HepG2 (cell line): ENCODE measurements at regions not wholly inside any gene's neighbourhood (a gene's known extent, or its start where the extent isn't known, plus 50 kb on each side); places are given as distances from the start of the nearest gene placed in this dataset.

ENCODE experiments used
- ATAC-seq: fragments of 200-7000 bp; cut with Tn5 transposase; 3 replicates; pipeline ENCODE4 v1.9.1; 2020; ENCODE audit warnings: mild to moderate bottlenecking, moderate library complexity
- BruUV-seq: library from RNA; stranded (reverse); fragments of 400-500 nt; replicated peaks from 2 replicates; lab custom pipeline; 2021; lab: Mats Ljungman, UMichigan
- CTCF ChIA-PET: fragments of 300-600 bp; formaldehyde crosslinking; extraction: SDS; loops from one replicate; lab custom pipeline; 2021; ENCODE audit warnings: low total read pairs, inconsistent platforms, low intra/inter-chr PET ratio; lab: Yijun Ruan, JAX
- POLR2A ChIA-PET: fragments of 350-600 bp; sonication (Branson Sonifier 250); formaldehyde crosslinking; loops from one replicate; lab custom pipeline; 2020; ENCODE audit warnings: antibody characterized with exemption, inconsistent platforms; lab: Yijun Ruan, JAX
- DNase-seq: peaks from one replicate; pipeline ENCODE4 v3.0.0-alpha.2; 2015; ENCODE audit warnings: low spot score
- FAIRE-seq: peaks from 3 replicates; lab custom pipeline; 2011; peaks lifted over from hg19 to GRCh38; lab: Jason Lieb, UNC
- H2AFZ ChIP-seq: one replicate; pipeline ENCODE4 v1.6.1; 2011; ENCODE audit warnings: low read length, inconsistent platforms
- H3K27ac ChIP-seq: fragments of 300-600 bp; 3 replicates; pipeline ENCODE4 v1.8.0; 2011; ENCODE audit warnings: mixed run types, mild to moderate bottlenecking, mixed read lengths, low read length, inconsistent platforms; ENCODE audit not compliant: insufficient read depth; ENCODE audit errors: extremely low read length
- H3K27me3 ChIP-seq, 2 experiments: fragments of 200-600 bp in 1 of 2; 2 replicates in 1 of 2; 3 replicates in 1 of 2; pipeline versions ENCODE4 v1.6.0 to v1.8.0; 2011; ENCODE audit warnings: low read length in 2 of 2, mild to moderate bottlenecking in 2 of 2, moderate library complexity in 2 of 2, inconsistent platforms in 1 of 2; ENCODE audit not compliant: insufficient read depth in 2 of 2, control insufficient read depth in 1 of 2
- H3K36me3 ChIP-seq, 2 experiments: fragments of 200-600 bp in 1 of 2; replicated peaks in 1 of 2; 2 replicates in 1 of 2; 3 replicates in 1 of 2; pipeline versions ENCODE4 v1.5.1 to v1.8.0; 2011; ENCODE audit warnings: low read length in 2 of 2, inconsistent platforms in 1 of 2; ENCODE audit not compliant: insufficient read depth in 2 of 2, control insufficient read depth in 1 of 2
- H3K4me1 ChIP-seq: 2 replicates; pipeline ENCODE4 v1.5.1; 2012; ENCODE audit warnings: low read length, inconsistent platforms; ENCODE audit not compliant: insufficient read depth
- H3K4me2 ChIP-seq: 2 replicates; pipeline ENCODE4 v1.6.0; 2011; ENCODE audit warnings: low read depth, low read length, inconsistent platforms
- H3K4me3 ChIP-seq, 3 experiments: fragments of 200-600 bp in 1 of 3; sonication (generic), shearing (Covaris generic) in 1 of 3; replicated peaks in 1 of 3; 2 replicates each; pipeline ENCODE4 v1.5.1; 2011 to 2016; ENCODE audit warnings: low read length in 3 of 3, inconsistent platforms in 2 of 3, low read depth in 2 of 3, mild to moderate bottlenecking in 2 of 3, control low read depth in 1 of 3, mixed read lengths in 1 of 3; ENCODE audit not compliant: insufficient read depth in 1 of 3
- H3K79me2 ChIP-seq: one replicate; pipeline ENCODE4 v1.6.1; 2011; ENCODE audit warnings: low read length, inconsistent platforms; ENCODE audit not compliant: insufficient read depth
- H3K9ac ChIP-seq: 2 replicates; pipeline ENCODE4 v1.6.0; 2011; ENCODE audit warnings: mild to moderate bottlenecking, low read depth, low read length, inconsistent platforms; ENCODE audit not compliant: insufficient read depth
- H3K9me3 ChIP-seq: 2 replicates; pipeline ENCODE4 v1.5.1; 2012; ENCODE audit warnings: mild to moderate bottlenecking, low read length
- H4K20me1 ChIP-seq: 2 replicates; pipeline ENCODE4 v1.6.0; 2011; ENCODE audit warnings: inconsistent platforms, mild to moderate bottlenecking, low read length, moderate library complexity; ENCODE audit not compliant: insufficient read depth
- ATF3 ChIP-seq: sonication (generic); formaldehyde crosslinking; IDR thresholded peaks from 2 replicates; pipeline ENCODE4 v1.4.0; 2020; ENCODE audit warnings: missing genetic modification reagents
- PHF5A ChIP-seq: IDR thresholded peaks from one replicate; pipeline ENCODE4 v1.6.1; 2018; ENCODE audit warnings: low read depth, missing genetic modification reagents; ENCODE audit not compliant: unreplicated experiment
- SETDB1 ChIP-seq: sonication (generic); formaldehyde crosslinking; IDR thresholded peaks from 2 replicates; pipeline ENCODE4 v1.5.1; 2020; ENCODE audit warnings: missing genetic modification reagents, mild to moderate bottlenecking, borderline replicate concordance
- SP1 ChIP-seq, 2 experiments: fragments of 450-650 bp in 1 of 2; sonication (generic) in 1 of 2; formaldehyde crosslinking in 1 of 2; IDR thresholded peaks; 2 replicates each; pipeline versions ENCODE4 v1.4.0 to v1.6.1; 2016 to 2020; ENCODE audit warnings: missing genetic modification reagents in 1 of 2
- TAF15 ChIP-seq: fragments of 200-400 bp; formaldehyde crosslinking; IDR thresholded peaks from one replicate; pipeline ENCODE4 v1.6.1; 2018; ENCODE audit warnings: mild to moderate bottlenecking, low read depth, low read length; ENCODE audit not compliant: poor library complexity, severe bottlenecking
- TFDP1 ChIP-seq: IDR thresholded peaks from 2 replicates; pipeline ENCODE4 v1.6.1; 2016; ENCODE audit warnings: missing compliant biosample characterization, missing genetic modification reagents, borderline replicate concordance
- TOPORS ChIP-seq: sonication (generic); formaldehyde crosslinking; IDR thresholded peaks from 2 replicates; pipeline ENCODE4 v1.8.0; 2023; ENCODE audit warnings: mild to moderate bottlenecking, missing genetic modification reagents
- ZFP36 ChIP-seq: fragments of 150-350 bp; IDR thresholded peaks from 2 replicates; pipeline ENCODE4 v1.6.1; 2018; ENCODE audit warnings: borderline replicate concordance, low read length, low read depth; ENCODE audit not compliant: partially characterized antibody
- ZNF510 ChIP-seq: sonication (generic); formaldehyde crosslinking; IDR thresholded peaks from 2 replicates; pipeline ENCODE4 v1.4.0; 2020; ENCODE audit warnings: low read depth, mild to moderate bottlenecking, missing genetic modification reagents
- ZNF644 ChIP-seq: IDR thresholded peaks from 2 replicates; pipeline ENCODE4 v1.6.1; 2016; ENCODE audit warnings: low read depth
- WGBS: methylation state at CpG from one replicate; pipeline ENCODE4 v1.1.6; 2017; ENCODE audit warnings: low lambda C conversion rate; 5-methylcytosine and 5-hydroxymethylcytosine counted together
- in situ Hi-C: cut with HindIII; loops from 2 replicates; pipeline ENCODE4 v1.10.0; 2017; ENCODE audit warnings: low pct_unique_long_range_greater_than_20kb; ENCODE audit not compliant: extremely low pct_ligation_motif_present
- intact Hi-C: fragments of 100-400 bp; cut with micrococcal nuclease; formaldehyde crosslinking; loops from one replicate; pipeline ENCODE4 v1.10.0; 2022; ENCODE audit not compliant: unreplicated experiment

GRCh38 chr6:17033746-17034145 is 68.1 kb upstream of the STMND1 start:
- H3K27me3 ChIP-seq, result peaks cover 0 to 3% of the 10 kb centered on the region in 2 experiments; a peak in 2 of 5 replicates
- H3K4me3 ChIP-seq, result no peak overlapping the region
- no peaks in the 10 kb centered on the region for H3K36me3 ChIP-seq
- H3K9ac ChIP-seq, result no peak overlapping the region
- in situ Hi-C loops, result no loop called here
- intact Hi-C loops, result no loop called here
- DNase-seq, result no peak
- 34% methylated on average over 4 of the region's 4 CpGs for WGBS
- H3K4me1 ChIP-seq, result 0 out of 2 replicates have a peak, but pooled peaks cover 7% of the 10 kb centered on the region
- no peaks in the 10 kb centered on the region for H3K79me2 ChIP-seq
- TF ChIP-seq SETDB1, result no peak
- TF ChIP-seq, all 625 proteins: peak for 0
- no peaks in the 10 kb centered on the region for H4K20me1 ChIP-seq
- BruUV-seq, result no TSS peak
- ATAC-seq, result no peak
- H3K27ac ChIP-seq, result no peak overlapping the region
- CTCF ChIA-PET, result no interaction called here
- no peak overlapping the region for H2AFZ ChIP-seq
- POLR2A ChIA-PET, result no interaction called here
- H3K4me2 ChIP-seq, result no peak overlapping the region
- H3K9me3 ChIP-seq, result no peaks in the 10 kb centered on the region
- FAIRE-seq, result no peak

GRCh38 chr6:17032988-17033634 is 68.7 kb upstream of the STMND1 start:
- H3K4me1 ChIP-seq, result 0 out of 2 replicates have a peak, but pooled peaks cover 7% of the 10 kb centered on the region
- FAIRE-seq (no peak), ATAC-seq (no peak), DNase-seq (no peak)
- intact Hi-C loops (no loop called here), in situ Hi-C loops (no loop called here)
- H3K27me3 ChIP-seq, result peaks cover 0 to 3% of the 10 kb centered on the region in 2 experiments; a peak in 2 of 5 replicates
- H4K20me1 ChIP-seq, result no peaks in the 10 kb centered on the region
- no peak overlapping the region for H2AFZ ChIP-seq
- H3K9me3 ChIP-seq, result no peaks in the 10 kb centered on the region
- ChIA-PET POLR2A (no interaction called here), CTCF (no interaction called here)
- 38% methylated on average over 12 of the region's 12 CpGs for WGBS
- no peak overlapping the region for H3K4me2 ChIP-seq
- H3K9ac ChIP-seq, result no peak overlapping the region
- H3K4me3 ChIP-seq, result no peak overlapping the region
- no peaks in the 10 kb centered on the region for H3K79me2 ChIP-seq
- H3K36me3 ChIP-seq, result no peaks in the 10 kb centered on the region
- no peak overlapping the region for H3K27ac ChIP-seq
- no TSS peak for BruUV-seq
- TF ChIP-seq ATF3 (CRISPR knock-in tag), result no peak
- TF ChIP-seq TOPORS (CRISPR knock-in tag), result no peak
- no peak for TF ChIP-seq SP1 (IDR thresholded peaks at IDR 0.05)
- TF ChIP-seq SP1 (CRISPR knock-in tag; IDR thresholded peaks at IDR 0.05), result no peak
- TF ChIP-seq ZNF644 (CRISPR knock-in tag), result no peak
- no peak for TF ChIP-seq ZFP36
- TF ChIP-seq TAF15, result no peak
- TF ChIP-seq PHF5A (CRISPR knock-in tag), result no peak
- TF ChIP-seq TFDP1 (CRISPR knock-in tag), result no peak
- TF ChIP-seq ZNF510 (CRISPR knock-in tag), result no peak
